Ovary (tissue), 7 donors: ENCODE measurements at regions not wholly inside any gene's neighbourhood (a gene's known extent, or its start where the extent isn't known, plus 50 kb on each side); places are given as distances from the start of the nearest gene placed in this dataset.

Experiments used
- DNase-seq, 5 donors: peaks; one replicate each; pipeline ENCODE4 v3.0.0-alpha.2; 2019 to 2020
- H3K27ac ChIP-seq, 2 donors: fragments of 200-600 bp; one replicate each; pipeline versions ENCODE4 v1.5.1 to v1.8.0; 2019 to 2022
- H3K27me3 ChIP-seq: fragments of 200-600 bp; one replicate; pipeline ENCODE4 v1.8.0; 2022
- H3K36me3 ChIP-seq: fragments of 200-600 bp; sonication (generic); one replicate; pipeline ENCODE4 v1.5.1; 2019
- H3K4me1 ChIP-seq: one replicate; pipeline ENCODE4 v1.8.1; 2013; ENCODE audit warnings: mild to moderate bottlenecking, moderate library complexity; ENCODE audit not compliant: insufficient read depth
- H3K4me3 ChIP-seq: fragments of 200-600 bp; sonication (generic); one replicate; pipeline ENCODE4 v1.5.1; 2017
- H3K9me3 ChIP-seq, 2 donors: fragments of 200-600 bp in 1 of 2; sonication (generic) in 1 of 2; one replicate each; pipeline versions ENCODE4 v1.5.1 to v1.8.1; 2013 to 2019; ENCODE audit warnings: mild to moderate bottlenecking in 1 of 2, moderate library complexity in 1 of 2
- EP300 ChIP-seq: sonication (generic); formaldehyde crosslinking; IDR thresholded peaks from one replicate; pipeline ENCODE4 v1.6.1; 2017; ENCODE audit warnings: antibody characterized with exemption
- POLR2A ChIP-seq: fragments of 450-650 bp; IDR thresholded peaks from one replicate; pipeline ENCODE4 v1.6.1; 2017; ENCODE audit warnings: antibody characterized with exemption, mild to moderate bottlenecking, moderate library complexity
- WGBS, 3 donors: extraction: QIAGEN DNeasy Blood & Tissue Kit in 1 of 3; methylation state at CpG; one replicate each; pipeline versions ENCODE4 v1.1.5 to v1.1.7; 2013 to 2017; 5-methylcytosine and 5-hydroxymethylcytosine counted together
- intact Hi-C, 4 donors: fragments of 100-400 bp; cut with DNase I; formaldehyde crosslinking; loops; one replicate each; pipeline versions ENCODE4 v1.11.0 to v1.15.1; 2022 to 2023
- TF ChIP-seq, protein P1 (sequence below), 3 donors: fragments of 450-650 bp in 2 of 3; fragments of 200-600 bp in 1 of 3; IDR thresholded peaks; one replicate each; pipeline versions ENCODE4 v1.5.1 to v1.8.0; 2016 to 2022; ENCODE audit warnings: antibody characterized with exemption in 3 of 3, mild to moderate bottlenecking in 1 of 3
- donor health status: DM: no; HTN: no; CAD: no; lungs with moderate emphysema.
- donor health status: DM: no; HTN: no; CAD: no.
- donor health status: Bipolar disorder and iron deficiency.
- donor health status: DM: no; HTN: no; CAD: no.
- donor health status: DM: yes; HTN: yes; CAD: no.

DNA sequence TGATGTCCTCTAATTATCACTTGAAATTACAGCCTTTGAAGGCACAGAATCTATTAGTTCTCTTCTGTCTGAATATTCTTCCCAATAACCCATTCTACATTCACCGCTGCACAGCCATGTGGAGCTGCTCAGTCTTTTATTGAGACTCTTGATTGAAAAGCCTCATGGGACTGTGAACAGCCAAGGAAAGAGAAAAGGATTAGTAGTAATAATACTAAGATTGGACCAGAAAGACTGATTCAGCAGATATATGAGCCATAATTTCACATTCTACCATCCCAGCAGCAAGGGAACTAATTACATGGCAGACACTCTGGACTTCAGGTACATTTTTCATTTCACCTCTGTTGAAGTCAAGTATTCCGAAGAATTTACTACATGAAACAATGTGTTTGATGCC, 2471.7 kb downstream of the ARAP2 start:
- Histone ChIP-seq H3K27me3 (no peaks in the 10 kb centered on the region), H3K4me1 (no peaks in the 10 kb centered on the region), H3K27ac (no peak overlapping the region), H3K4me3 (no peak overlapping the region), H3K36me3 (no peaks in the 10 kb centered on the region), H3K9me3 (no peaks in the 10 kb centered on the region)
- WGBS, 3 donors, result 81 to 82% (median 81%) methylated on average over 2 of the region's 2 CpGs
- TF ChIP-seq POLR2A (no peak), EP300 (no peak)
- TF ChIP-seq, protein P1, sequence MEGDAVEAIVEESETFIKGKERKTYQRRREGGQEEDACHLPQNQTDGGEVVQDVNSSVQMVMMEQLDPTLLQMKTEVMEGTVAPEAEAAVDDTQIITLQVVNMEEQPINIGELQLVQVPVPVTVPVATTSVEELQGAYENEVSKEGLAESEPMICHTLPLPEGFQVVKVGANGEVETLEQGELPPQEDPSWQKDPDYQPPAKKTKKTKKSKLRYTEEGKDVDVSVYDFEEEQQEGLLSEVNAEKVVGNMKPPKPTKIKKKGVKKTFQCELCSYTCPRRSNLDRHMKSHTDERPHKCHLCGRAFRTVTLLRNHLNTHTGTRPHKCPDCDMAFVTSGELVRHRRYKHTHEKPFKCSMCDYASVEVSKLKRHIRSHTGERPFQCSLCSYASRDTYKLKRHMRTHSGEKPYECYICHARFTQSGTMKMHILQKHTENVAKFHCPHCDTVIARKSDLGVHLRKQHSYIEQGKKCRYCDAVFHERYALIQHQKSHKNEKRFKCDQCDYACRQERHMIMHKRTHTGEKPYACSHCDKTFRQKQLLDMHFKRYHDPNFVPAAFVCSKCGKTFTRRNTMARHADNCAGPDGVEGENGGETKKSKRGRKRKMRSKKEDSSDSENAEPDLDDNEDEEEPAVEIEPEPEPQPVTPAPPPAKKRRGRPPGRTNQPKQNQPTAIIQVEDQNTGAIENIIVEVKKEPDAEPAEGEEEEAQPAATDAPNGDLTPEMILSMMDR (IDR thresholded peaks at IDR 0.05), result no peak
- intact Hi-C loops, result no loop called here
- no peak for DNase-seq

DNA sequence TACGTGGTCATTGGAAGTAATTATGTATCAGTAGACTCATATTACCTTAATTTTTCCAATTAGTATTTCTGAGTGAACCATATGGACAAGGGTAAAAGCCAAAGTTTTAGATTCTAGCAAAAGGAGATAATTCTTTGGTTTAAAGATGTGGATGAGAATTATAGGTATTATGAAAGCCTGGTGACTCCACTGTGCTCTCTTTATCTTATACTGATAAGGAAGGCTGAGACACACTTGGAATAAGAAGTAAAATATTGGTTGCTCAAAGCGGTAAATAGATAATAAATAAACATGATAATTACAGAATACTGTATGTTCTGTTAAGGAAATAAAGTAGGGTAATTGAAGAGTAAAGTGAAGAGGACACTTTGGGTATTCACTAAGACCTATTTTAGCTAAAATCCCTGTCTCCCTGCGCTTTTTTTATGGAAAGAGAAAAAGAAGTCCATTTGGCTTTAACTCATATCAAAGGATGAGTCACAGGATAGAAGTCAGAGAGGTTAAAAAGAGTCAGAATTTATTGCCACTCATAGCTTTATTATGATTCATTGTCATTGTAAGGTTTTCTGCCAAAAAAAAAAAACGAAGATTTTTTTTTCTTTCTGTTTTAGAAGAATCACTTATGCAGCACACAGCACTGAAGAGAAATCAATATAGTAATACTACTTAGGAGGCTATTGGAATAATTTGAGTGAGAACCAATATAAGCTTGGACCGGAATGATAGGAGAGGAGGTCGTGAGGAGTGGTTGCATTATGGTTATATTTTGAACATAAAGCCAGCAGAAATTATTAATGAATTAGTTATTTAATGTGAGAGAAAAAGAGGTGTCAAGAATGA, 2463.1 kb downstream of the ARAP2 start:
- WGBS, 3 donors, result 51 to 59% (median 58%) methylated on average over 6 of the region's 6 CpGs
- Histone ChIP-seq H3K27ac (no peak overlapping the region), H3K4me3 (no peak overlapping the region), H3K4me1 (no peaks in the 10 kb centered on the region), H3K36me3 (no peaks in the 10 kb centered on the region), H3K9me3 (no peaks in the 10 kb centered on the region), H3K27me3 (no peaks in the 10 kb centered on the region)
- TF ChIP-seq POLR2A, result no peak
- TF ChIP-seq, protein P1 (IDR thresholded peaks at IDR 0.05), result no peak
- intact Hi-C loops, result no loop called here
- no peak for DNase-seq

GRCh38 chr4:33785843-33786242, 2458.5 kb downstream of the ARAP2 start:
- Histone ChIP-seq H3K27ac (no peak overlapping the region), H3K36me3 (no peaks in the 10 kb centered on the region), H3K27me3 (no peaks in the 10 kb centered on the region), H3K4me1 (no peaks in the 10 kb centered on the region), H3K9me3 (no peaks in the 10 kb centered on the region), H3K4me3 (no peak overlapping the region)
- intact Hi-C loops, result no loop called here
- WGBS, 3 donors, result 75 to 93% (median 86%) methylated on average over 2 of the region's 2 CpGs
- TF ChIP-seq EP300 (no peak), POLR2A (no peak)
- TF ChIP-seq, protein P1 (IDR thresholded peaks at IDR 0.05), result no peak
- DNase-seq, result no peak

- no peak for DNase-seq
- H3K27me3 ChIP-seq, result no peaks in the 10 kb centered on the region
- 34 to 48% (median 38%) methylated on average over 2 of the region's 2 CpGs for WGBS, 3 donors
- no peaks in the 10 kb centered on the region for H3K36me3 ChIP-seq
- H3K9me3 ChIP-seq, result no peaks in the 10 kb centered on the region
- no peak overlapping the region for H3K4me3 ChIP-seq
- H3K4me1 ChIP-seq, result no peaks in the 10 kb centered on the region
- no peak overlapping the region for H3K27ac ChIP-seq
- TF ChIP-seq EP300, result no peak
- TF ChIP-seq, protein P1 (IDR thresholded peaks at IDR 0.05), result no peak
- no peak for TF ChIP-seq POLR2A
- intact Hi-C loops, result no loop called here
Measured at GRCh38 chr4:33802578-33802977, 2441.7 kb downstream of the ARAP2 start.
